CD4-positive, alpha-beta T cell treated with Interleukin-6 at 100 ng/mL for 8 hours (primary cell): ENCODE measurements at regions not wholly inside any gene's neighbourhood (a gene's known extent, or its start where the extent isn't known, plus 50 kb on each side); places are given as distances from the start of the nearest gene placed in this dataset.

Experiments
- DNase-seq: peaks from one replicate; pipeline ENCODE4 v3.0.0-alpha.2; 2020; ENCODE audit warnings: mixed read lengths, low spot score

- no peak for DNase-seq
Measured at GRCh38 chr7:131265227-131265626, 62.4 kb upstream of the MKLN1 start.

GRCh38 chr7:131267631-131268030 lies 60.0 kb upstream of the MKLN1 start:
- DNase-seq, result no peak

DNA sequence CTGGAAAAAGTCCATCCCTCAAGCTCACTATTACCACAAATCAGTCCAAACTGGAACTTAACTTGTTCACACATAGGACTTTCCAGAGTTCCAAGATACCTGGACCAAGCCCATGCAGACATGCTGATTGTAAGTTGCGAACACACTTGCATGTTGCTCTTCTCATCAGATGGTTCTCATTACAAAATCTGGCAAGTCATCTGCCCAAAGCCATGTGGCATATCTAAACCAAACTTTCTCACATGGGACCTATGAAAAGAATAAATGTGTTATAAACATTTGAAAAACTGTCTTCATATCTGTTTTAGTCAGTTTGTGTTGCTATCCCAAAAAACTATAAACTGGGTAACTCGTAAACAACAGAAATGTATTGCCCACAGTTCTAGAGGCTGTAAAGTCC lies 58.8 kb upstream of the MKLN1 start:
- no peak for DNase-seq

DNA sequence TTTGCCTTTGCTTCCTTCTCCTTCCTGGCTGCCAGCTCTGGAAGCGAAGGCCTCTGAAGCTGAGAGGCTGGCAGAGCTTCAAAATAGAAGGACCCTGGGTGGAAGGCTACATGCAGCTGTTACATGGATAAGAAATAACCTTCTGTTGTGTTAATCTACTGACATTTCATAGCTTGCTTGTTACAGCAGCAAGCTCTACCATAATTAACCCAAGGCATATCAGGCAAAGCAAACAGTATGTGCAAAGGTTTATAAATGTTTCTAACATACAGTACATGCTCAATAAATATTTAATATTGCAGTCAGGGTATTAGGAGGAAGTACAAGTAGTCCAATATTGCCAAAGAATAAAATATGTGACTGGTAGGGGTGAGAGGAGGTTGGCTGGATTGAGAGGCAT lies 55.6 kb upstream of the MKLN1 start:
- DNase-seq, result no peak

- DNase-seq, result no peak
Measured at GRCh38 chr7:131274986-131275385, 52.7 kb upstream of the MKLN1 start.

DNA sequence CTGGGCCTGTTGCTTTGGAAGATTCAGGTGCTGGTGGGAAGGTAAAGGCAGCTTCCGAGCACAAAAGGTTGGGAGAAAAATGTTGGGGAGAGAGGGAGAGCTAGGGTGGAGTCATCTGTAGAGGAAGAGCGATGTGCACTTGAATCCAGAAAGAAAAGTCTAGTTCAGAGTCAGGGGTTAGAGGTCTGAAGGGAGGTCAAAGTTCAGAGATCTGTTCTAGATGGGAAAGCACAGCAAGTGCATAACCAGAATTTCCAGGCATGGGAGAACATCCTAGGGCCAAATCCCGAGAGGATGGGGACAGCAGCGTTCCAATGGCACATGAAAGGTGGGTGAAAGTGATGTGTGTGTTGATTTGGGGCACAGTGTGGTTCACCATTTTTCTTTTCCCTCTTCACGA lies 51.5 kb upstream of the MKLN1 start:
- no peak for DNase-seq

- no peak for DNase-seq
Measured at GRCh38 chr7:131276748-131277147, 50.9 kb upstream of the MKLN1 start.
